Activated T-cell treated with anti-CD3 and anti-CD28 coated beads, Interleukin-2, amount 50 U/mL, for 48 hours (primary cell): ENCODE measurements at regions not wholly inside any gene's neighbourhood (a gene's known extent, or its start where the extent isn't known, plus 50 kb on each side); places are given as distances from the start of the nearest gene placed in this dataset.
"Not testable (repeated sequence)": the region's sequence is repeated elsewhere in the genome, so short reads cannot be mapped to it uniquely, and the experiment has no call there.

Experiments used
- DNase-seq, 2 experiments: peaks; one replicate each; pipeline ENCODE4 v3.0.0-alpha.2; 2020

- DNase-seq, result no peak
Observed at GRCh38 chr4:59247032-59247431, 1953.1 kb upstream of the ADGRL3 start.

DNA sequence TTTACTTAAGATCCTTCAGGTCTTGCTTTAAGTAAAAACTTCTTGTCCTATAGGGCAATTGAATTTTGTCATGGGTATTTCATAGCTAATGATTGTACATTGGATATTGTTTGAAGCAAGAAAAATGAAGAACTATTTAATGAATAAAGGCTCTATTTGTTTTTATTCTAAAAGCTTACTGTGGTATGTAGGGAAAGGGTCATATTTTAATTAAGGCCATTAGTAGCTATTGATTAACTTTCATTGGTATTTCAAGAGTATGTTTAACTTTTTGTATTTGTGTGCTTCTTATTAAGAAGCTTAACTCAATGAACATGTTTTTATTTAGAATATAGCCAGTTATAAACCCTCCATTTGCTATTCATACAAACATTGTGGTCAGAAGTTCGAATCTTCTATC lies 1951.8 kb upstream of the ADGRL3 start:
- no peak for DNase-seq

GRCh38 chr4:59249110-59249509 lies 1951.0 kb upstream of the ADGRL3 start:
- no peak for DNase-seq

GRCh38 chr4:59258002-59258401 lies 1942.1 kb upstream of the ADGRL3 start:
- DNase-seq, result no peak

- DNase-seq, result no peak
Observed at GRCh38 chr4:59307609-59308008, 1892.5 kb upstream of the ADGRL3 start.

GRCh38 chr4:59314637-59315036 lies 1885.5 kb upstream of the ADGRL3 start:
- DNase-seq, result no peak

- no peak for DNase-seq
Observed at GRCh38 chr4:59339631-59340030, 1860.5 kb upstream of the ADGRL3 start.

- DNase-seq, result no peak
Observed at GRCh38 chr4:59341506-59341905, 1858.6 kb upstream of the ADGRL3 start.

- no peak for DNase-seq
Observed at GRCh38 chr4:59348949-59349348, 1851.2 kb upstream of the ADGRL3 start.

DNA sequence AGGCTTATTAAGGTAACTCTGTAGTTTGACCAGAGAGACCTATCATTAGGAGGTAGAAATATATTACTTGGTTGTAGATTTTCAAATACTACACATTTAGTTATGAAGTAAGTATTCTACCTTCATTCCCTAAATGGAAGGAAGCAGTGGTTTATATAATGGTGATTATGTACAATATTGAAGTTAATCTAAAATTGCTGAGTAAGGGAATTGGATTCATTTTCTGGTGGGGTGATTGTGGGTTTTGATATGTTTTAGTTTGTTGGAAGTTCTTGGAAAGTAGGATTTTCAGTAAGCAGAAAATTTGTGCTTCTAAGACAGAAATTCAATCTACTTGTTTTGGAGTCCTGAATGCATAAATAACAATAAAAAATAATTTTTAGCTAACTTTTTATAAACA lies 1830.9 kb upstream of the ADGRL3 start:
- DNase-seq, result no peak

DNA sequence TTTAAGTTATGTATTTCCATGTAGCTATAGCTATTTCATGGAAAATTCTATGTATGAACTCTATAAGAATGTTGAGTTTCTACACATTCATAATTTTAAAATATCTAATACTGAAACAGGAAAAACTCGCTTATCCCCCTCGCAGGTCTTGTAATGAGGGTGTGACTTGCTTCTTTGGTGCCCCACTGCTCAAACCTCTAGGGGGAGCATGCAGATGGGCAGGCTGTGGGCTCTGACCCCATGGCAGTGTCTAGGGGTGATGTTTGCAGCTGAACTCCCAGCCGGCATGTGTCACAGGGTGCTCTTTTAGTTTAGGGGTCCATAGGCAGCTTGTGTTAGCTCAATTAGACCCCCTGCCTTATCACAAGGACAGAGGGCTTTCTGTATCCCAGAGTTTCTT lies 1825.7 kb upstream of the ADGRL3 start:
- DNase-seq, result no peak

DNA sequence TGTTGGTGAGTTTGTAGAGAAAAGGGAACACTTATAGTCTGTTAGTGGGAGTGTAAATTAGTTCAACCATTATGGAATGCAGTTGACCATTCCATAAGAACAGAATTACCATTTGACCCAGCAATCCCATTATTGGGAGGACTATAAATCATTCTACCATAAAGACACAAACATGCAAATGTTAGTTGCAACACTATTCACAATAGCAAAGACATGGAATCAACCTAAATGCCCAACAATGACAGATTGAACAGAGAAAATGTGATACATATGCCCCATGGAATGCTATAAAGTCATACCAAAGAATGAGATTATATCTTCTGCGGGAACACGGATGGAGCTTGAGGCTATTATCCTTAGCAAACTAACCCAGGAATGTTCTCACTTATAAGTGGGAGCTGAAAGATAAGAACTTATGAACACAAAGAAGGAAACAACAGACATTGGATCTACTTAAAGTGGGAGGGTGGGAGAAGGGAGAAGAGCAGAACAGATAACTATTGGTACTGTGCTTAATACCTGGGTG lies 1819.2 kb upstream of the ADGRL3 start:
- DNase-seq, result no peak

DNA sequence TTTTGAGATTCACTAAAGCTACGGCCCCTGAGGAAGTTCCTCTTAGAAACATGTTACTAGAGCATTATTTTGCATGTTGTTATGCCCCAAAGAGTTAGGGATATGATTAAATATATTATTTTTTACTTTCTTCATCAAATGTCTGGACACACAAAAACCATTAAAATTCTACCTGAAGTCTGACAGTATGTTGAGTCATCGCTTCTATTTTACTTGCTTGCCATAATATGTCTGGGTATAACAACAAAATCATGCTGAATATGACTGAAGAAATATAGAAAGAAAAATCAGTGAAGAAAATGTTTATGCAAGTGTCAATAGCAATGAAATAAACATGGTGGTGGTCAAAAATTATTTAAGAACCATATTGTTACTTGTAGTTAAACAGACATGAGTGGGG lies 1818.5 kb upstream of the ADGRL3 start:
- DNase-seq, result no peak

DNA sequence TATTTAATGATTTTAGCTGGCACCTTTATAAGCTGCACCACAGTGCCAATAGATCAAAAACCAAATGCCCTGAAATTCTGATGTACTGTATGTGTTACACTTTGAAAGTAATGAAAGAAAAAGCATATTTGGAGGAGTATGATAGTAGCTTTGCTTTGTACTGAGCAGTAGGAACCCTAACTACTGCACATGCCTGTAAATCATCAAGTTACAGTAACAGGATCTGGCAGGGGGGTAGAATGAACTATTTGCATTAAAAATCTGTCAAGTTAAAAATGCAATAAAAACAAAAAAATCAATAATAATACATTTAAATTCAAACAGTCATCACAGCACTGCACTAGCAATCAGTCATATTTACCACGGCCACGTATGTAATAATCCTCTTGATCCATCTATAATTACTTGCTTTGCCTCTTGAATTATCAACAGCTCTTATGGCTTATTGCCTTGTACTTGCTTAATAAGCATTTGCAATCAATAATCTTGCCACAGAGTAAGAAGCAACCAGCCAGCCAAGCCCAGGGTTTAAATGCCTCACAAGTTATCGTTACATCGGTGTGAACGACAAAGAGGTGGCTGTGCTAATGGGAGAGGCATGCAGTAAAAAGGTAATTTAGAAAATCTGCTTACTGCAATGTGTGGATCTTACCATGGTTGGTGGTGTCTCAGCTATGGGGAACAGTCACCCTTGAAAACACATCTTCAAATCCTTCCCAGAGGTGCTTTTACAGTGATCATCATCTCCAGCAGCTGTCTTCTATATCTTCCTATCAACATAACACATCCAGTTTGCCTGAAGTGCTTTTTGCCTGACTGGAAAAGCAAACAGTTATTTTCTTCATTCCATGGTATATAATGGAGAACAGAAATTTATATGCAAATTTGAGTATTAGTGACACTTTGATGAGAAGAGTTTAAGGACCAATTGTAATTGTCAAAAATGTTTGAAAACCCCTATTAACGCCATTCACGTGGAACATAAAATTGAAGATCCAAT lies 1812.1 kb upstream of the ADGRL3 start:
- DNase-seq, result no peak

- no peak for DNase-seq
Observed at GRCh38 chr4:59393780-59394179, 1806.3 kb upstream of the ADGRL3 start.

GRCh38 chr4:59400334-59400733 lies 1799.8 kb upstream of the ADGRL3 start:
- no peak for DNase-seq

DNA sequence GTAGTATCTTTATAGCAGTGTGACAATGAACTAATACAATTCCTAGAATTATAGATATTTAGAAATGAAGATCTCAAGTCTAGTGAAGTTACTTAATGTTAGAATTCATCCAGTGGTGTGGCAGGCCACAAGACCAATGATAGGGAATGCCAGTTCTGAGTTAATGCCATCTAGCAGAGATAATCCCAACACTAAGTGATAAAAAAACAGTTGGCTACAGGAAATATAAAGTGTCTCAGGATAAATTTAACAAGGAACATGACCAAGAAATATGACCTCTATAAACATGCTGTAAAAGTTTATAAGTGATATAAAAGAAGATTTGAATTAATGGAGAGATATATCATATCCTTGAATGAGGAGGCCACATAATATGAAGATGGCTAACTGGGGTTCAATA lies 1790.5 kb upstream of the ADGRL3 start:
- no peak for DNase-seq

DNA sequence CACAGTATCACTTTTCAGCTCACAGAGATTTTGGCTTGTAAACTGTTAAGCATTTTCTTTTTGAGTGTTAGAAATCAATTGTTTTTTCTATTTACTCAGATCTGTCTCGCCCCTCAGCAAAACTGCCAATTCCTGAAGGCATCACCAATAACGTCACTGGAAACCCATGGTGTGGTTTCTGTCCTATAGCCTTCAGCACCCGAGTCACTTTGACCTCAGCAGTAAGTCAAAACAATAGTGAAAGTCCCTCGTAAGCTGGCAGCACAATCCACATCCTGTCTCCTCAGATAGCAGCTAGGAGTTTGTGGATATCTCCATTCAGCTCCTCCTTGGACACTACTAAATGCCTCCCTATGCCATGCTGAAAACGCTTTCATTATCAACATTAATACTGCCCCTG lies 1787.4 kb upstream of the ADGRL3 start:
- no peak for DNase-seq

DNA sequence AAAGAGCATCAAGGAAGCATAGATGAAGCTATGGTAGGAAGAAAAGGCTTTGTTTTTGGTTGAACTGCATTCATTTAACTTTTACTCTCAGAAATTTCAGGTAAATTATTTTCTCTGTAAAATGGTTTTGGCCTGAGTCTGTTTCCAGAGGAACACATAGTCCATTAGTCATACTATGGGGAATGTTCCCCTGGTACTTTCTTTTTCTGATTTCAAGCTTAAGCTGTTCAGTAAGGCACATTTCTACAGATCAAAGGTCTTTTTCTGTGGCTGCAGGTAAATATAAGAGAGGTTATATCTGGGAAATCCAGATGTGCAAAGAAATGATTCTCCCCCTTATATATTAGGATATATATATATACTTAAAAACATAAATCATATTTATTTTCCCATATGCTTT lies 1744.4 kb upstream of the ADGRL3 start:
- no peak for DNase-seq

- DNase-seq, result no peak
Observed at GRCh38 chr4:59457576-59457975, 1742.5 kb upstream of the ADGRL3 start.

DNA sequence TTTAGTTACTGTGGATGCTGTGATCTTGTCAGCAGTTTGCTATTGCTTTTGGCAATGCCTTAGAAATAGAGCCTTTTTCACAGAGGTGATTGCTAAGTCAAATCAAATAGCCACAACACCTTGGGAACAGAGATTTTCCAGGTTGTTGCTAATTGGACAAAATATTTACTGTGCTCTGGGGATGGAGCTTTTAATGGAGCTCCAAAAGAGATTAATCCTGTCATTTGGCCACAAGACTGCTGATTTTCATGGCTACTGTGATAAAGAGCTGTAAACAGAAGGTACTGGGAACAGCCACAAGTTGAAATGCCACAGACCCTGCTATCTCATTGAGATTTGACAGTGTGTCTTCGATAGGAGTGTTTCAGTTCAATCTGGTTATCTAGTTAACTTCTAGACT lies 1715.2 kb upstream of the ADGRL3 start:
- DNase-seq, result no peak

DNA sequence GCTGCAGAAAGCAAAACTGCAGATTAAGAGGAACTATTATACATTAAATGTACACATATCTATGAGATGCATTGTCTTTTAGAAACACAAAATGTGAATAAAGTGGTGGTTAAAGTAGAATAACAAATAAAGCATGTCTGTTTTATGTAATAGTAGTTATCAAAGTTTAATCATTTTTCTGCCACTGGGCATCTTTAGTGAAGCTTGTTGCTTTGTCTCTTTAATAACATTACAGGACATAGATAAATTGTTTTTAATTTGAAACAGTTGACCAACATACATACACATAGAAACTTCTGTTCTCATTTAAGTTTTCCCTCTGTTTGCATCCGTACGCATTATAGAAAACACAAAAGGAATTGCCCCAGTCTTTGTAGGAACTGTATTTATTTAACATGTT lies 1700.0 kb upstream of the ADGRL3 start:
- no peak for DNase-seq

DNA sequence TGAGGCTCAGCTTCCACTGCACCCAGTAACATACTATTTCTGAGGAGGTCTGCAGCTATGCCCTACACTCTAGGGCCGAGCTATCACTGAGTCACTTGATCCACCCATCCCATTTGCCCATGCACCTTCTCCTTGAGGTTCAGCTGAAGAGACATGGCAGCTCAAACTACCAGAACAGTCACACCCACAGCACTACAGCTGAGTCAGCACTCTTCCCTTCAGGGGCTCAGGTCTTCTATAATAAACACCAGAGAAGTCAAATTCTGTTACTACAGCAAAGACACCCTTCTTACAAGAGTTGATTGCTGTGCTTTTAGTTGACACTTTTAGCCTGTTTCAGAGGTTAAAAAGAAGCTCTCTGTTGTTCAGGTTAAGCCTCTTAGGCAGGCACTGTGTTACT lies 1696.4 kb upstream of the ADGRL3 start:
- DNase-seq, result no peak

DNA sequence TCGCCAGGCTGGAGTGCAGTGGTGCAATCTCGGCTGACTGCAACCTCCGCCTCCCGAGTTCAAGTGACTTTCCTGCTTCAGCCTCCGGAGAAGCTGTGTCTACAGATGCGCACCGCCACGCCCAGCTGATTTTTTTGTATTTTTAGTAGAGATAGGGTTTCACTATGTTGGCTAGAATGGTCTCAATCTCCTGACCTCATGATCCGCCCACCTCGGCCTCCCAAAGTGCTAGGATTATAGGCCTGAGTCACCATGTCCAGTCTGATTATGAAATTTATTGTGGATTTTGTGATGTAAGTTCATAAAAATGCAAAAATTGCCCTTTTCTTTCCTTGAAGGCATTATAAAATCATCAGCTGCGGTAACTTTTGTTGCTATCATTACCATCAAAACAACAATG lies 1688.3 kb upstream of the ADGRL3 start:
- not testable (repeated sequence) for DNase-seq

- DNase-seq, result no peak
Observed at GRCh38 chr4:59517007-59517406, 1683.1 kb upstream of the ADGRL3 start.
